Testis (tissue), 2 donors: ENCODE measurements at regions not wholly inside any gene's neighbourhood (a gene's known extent, or its start where the extent isn't known, plus 50 kb on each side); places are given as distances from the start of the nearest gene placed in this dataset.
"Not testable (repeated sequence)": the region's sequence is repeated elsewhere in the genome, so short reads cannot be mapped to it uniquely, and the experiment has no call there.

Source experiments
- CTCF ChIP-seq, 3 experiments: fragments of 450-650 bp in 2 of 3; fragments of 200-600 bp in 1 of 3; sonication (generic) in 1 of 3; IDR thresholded peaks; one replicate each; pipeline ENCODE4 v1.5.1; 2016 to 2019; ENCODE audit warnings: antibody characterized with exemption in 3 of 3, mild to moderate bottlenecking in 2 of 3, moderate library complexity in 1 of 3
- POLR2A ChIP-seq: fragments of 450-650 bp; IDR thresholded peaks from one replicate; pipeline ENCODE4 v1.6.1; 2017; ENCODE audit warnings: antibody characterized with exemption, mild to moderate bottlenecking, moderate library complexity

- not testable (repeated sequence) for TF ChIP-seq POLR2A; CTCF (IDR thresholded peaks at IDR 0.05)
Observed at GRCh38 chr12:105602312-105602711, 271.8 kb downstream of the C12orf75 start.
